HCT116 (cell line): ENCODE measurements at regions not wholly inside any gene's neighbourhood (a gene's known extent, or its start where the extent isn't known, plus 50 kb on each side); places are given as distances from the start of the nearest gene placed in this dataset.

Experiments
- ATAC-seq: fragments of 200-7000 bp; cut with Tn5 transposase; 2 replicates; pipeline ENCODE4 v1.9.1; 2020; ENCODE audit warnings: mild to moderate bottlenecking, moderate library complexity
- BruUV-seq: library from RNA; stranded (reverse); fragments of 400-500 nt; replicated peaks from 2 replicates; lab custom pipeline; 2021; lab: Mats Ljungman, UMichigan
- CTCF ChIA-PET: fragments of 300-600 bp; sonication (Branson Sonifier 250); formaldehyde crosslinking; loops from one replicate; lab custom pipeline; 2021; ENCODE audit warnings: antibody characterized with exemption; lab: Charles Lee
- POLR2A ChIA-PET: fragments of 300-600, 350-600 bp; sonication (Branson Sonifier 250); formaldehyde crosslinking; loops from one replicate; lab custom pipeline; 2021; ENCODE audit warnings: antibody characterized with exemption; lab: Charles Lee
- RAD21 ChIA-PET, 2 experiments: fragments of 300-600 bp; sonication (Branson Sonifier 250); formaldehyde crosslinking; loops; one replicate each; lab custom pipeline; 2023; ENCODE audit warnings: low total read pairs in 2 of 2; ENCODE audit not compliant: uncharacterized antibody in 2 of 2, unreplicated experiment in 2 of 2, low non-redundant PET in 1 of 2; lab: Charles Lee
- DNase-seq: peaks from one replicate; pipeline ENCODE4 v3.0.0-alpha.2; 2010; ENCODE audit warnings: low read depth, low spot score
- H2AFZ ChIP-seq: fragments of 200-600 bp; shearing (Covaris generic), sonication (generic); 2 replicates; pipeline ENCODE4 v1.6.1; 2017; ENCODE audit warnings: low read depth, mixed run types, mixed read lengths, antibody characterized with exemption, low read length; ENCODE audit not compliant: poor library complexity, severe bottlenecking
- H3K27ac ChIP-seq: 2 replicates; pipeline ENCODE4 v1.5.1; 2012; ENCODE audit warnings: low read depth, low read length
- H3K27me3 ChIP-seq: fragments of 200-600 bp; sonication (generic); 2 replicates; pipeline ENCODE4 v1.6.1; 2016; ENCODE audit warnings: mixed run types, low read length, mixed read lengths; ENCODE audit not compliant: insufficient read depth
- H3K36me3 ChIP-seq, 2 experiments: fragments of 200-500 bp in 1 of 2; fragments of 200-600 bp in 1 of 2; sonication (Bioruptor generic) in 1 of 2; sonication (generic) in 1 of 2; 2 replicates each; pipeline versions ENCODE4 v1.5.1 to v1.6.1; 2014 to 2016; ENCODE audit warnings: low read length in 2 of 2, inconsistent platforms in 1 of 2, mixed read lengths in 1 of 2, mixed run types in 1 of 2; ENCODE audit not compliant: insufficient read depth in 2 of 2, control insufficient read depth in 1 of 2
- H3K4me1 ChIP-seq, 2 experiments: fragments of 200-600 bp in 1 of 2; sonication (generic) in 1 of 2; 2 replicates each; pipeline versions ENCODE4 v1.5.1 to v1.6.1; 2012 to 2017; ENCODE audit warnings: low read length in 2 of 2, inconsistent platforms in 1 of 2, mild to moderate bottlenecking in 1 of 2, mixed read lengths in 1 of 2, mixed run types in 1 of 2, moderate library complexity in 1 of 2; ENCODE audit not compliant: insufficient read depth in 2 of 2, control insufficient read depth in 1 of 2
- H3K4me2 ChIP-seq: fragments of 200-600 bp; sonication (generic); 2 replicates; pipeline ENCODE4 v1.6.1; 2017; ENCODE audit warnings: mixed run types, low read length, mixed read lengths
- H3K4me3 ChIP-seq, 2 experiments: fragments of 200-600 bp in 1 of 2; sonication (generic) in 1 of 2; replicated peaks in 1 of 2; 2 replicates each; pipeline ENCODE4 v1.5.1; 2011 to 2016; ENCODE audit warnings: low read length in 2 of 2, control low read depth in 1 of 2, low read depth in 1 of 2, mild to moderate bottlenecking in 1 of 2, mixed read lengths in 1 of 2, mixed run types in 1 of 2
- H3K79me2 ChIP-seq: fragments of 200-600 bp; sonication (generic); 2 replicates; pipeline ENCODE4 v1.6.1; 2017; ENCODE audit warnings: mild to moderate bottlenecking, mixed run types, low read length, moderate library complexity, mixed read lengths; ENCODE audit not compliant: insufficient read depth
- H3K9ac ChIP-seq: fragments of 200-600 bp; sonication (generic); 2 replicates; pipeline ENCODE4 v1.6.1; 2016; ENCODE audit warnings: low read length, mixed read lengths
- H3K9me2 ChIP-seq: fragments of 200-600 bp; sonication (generic), shearing (Covaris generic); 2 replicates; pipeline ENCODE4 v1.6.1; 2017; ENCODE audit warnings: mixed run types, mild to moderate bottlenecking, moderate library complexity; ENCODE audit not compliant: insufficient read depth
- H3K9me3 ChIP-seq, 2 experiments: fragments of 200-500 bp in 1 of 2; fragments of 200-600 bp in 1 of 2; sonication (Bioruptor generic) in 1 of 2; sonication (generic) in 1 of 2; 2 replicates each; pipeline ENCODE4 v1.6.1; 2014 to 2017; ENCODE audit warnings: low read length in 2 of 2, mixed read lengths in 2 of 2, inconsistent platforms in 1 of 2, low read depth in 1 of 2, mild to moderate bottlenecking in 1 of 2, mixed run types in 1 of 2, moderate library complexity in 1 of 2; ENCODE audit not compliant: control insufficient read depth in 1 of 2, insufficient read depth in 1 of 2
- H4K20me1 ChIP-seq: fragments of 200-600 bp; sonication (generic), shearing (Covaris generic); 2 replicates; pipeline ENCODE4 v1.6.1; 2017; ENCODE audit warnings: mixed run types, mild to moderate bottlenecking, moderate library complexity; ENCODE audit not compliant: insufficient read depth
- ATF3 ChIP-seq: IDR thresholded peaks from 2 replicates; pipeline ENCODE4 v1.6.1; 2012
- CBX3 ChIP-seq: IDR thresholded peaks from 2 replicates; pipeline ENCODE4 v1.6.1; 2012; ENCODE audit warnings: low read depth
- CEBPB ChIP-seq: IDR thresholded peaks from 2 replicates; pipeline ENCODE4 v1.6.1; 2012; ENCODE audit warnings: low read depth
- CTCF ChIP-seq, 3 experiments: fragments of 200-600 bp in 1 of 3; sonication (generic) in 1 of 3; IDR thresholded peaks in 2 of 3; conservative IDR thresholded peaks in 1 of 3; 2 replicates each; pipeline ENCODE4 v1.5.1; 2012 to 2017; ENCODE audit warnings: low read depth in 2 of 3, low read length in 2 of 3, antibody characterized with exemption in 1 of 3, borderline replicate concordance in 1 of 3, control low read depth in 1 of 3, mild to moderate bottlenecking in 1 of 3, mixed read lengths in 1 of 3, mixed run types in 1 of 3, moderate library complexity in 1 of 3; ENCODE audit not compliant: insufficient read depth in 1 of 3
- EGR1 ChIP-seq: IDR thresholded peaks from 2 replicates; pipeline ENCODE4 v1.6.1; 2012; ENCODE audit warnings: low read depth
- ELF1 ChIP-seq: IDR thresholded peaks from 2 replicates; pipeline ENCODE4 v1.6.1; 2012; ENCODE audit warnings: low read depth, borderline replicate concordance
- EZH2phosphoT487 ChIP-seq: fragments of 200-600 bp; IDR thresholded peaks from 2 replicates; pipeline ENCODE4 v1.6.1; 2018; ENCODE audit warnings: antibody characterized with exemption, borderline replicate concordance
- FOSL1 ChIP-seq: IDR thresholded peaks from 2 replicates; pipeline ENCODE4 v1.6.1; 2012; ENCODE audit warnings: low read depth
- JUND ChIP-seq: IDR thresholded peaks from 2 replicates; pipeline ENCODE4 v1.6.1; 2012
- POLR2A ChIP-seq: IDR thresholded peaks from 2 replicates; pipeline ENCODE4 v1.7.0; 2011; ENCODE audit warnings: borderline replicate concordance; ENCODE audit not compliant: insufficient read depth, insufficient read length; ENCODE audit errors: extremely low read depth
- RAD21 ChIP-seq: IDR thresholded peaks from 2 replicates; pipeline ENCODE4 v1.6.1; 2012; ENCODE audit warnings: low read depth, mild to moderate bottlenecking
- SP1 ChIP-seq: IDR thresholded peaks from 2 replicates; pipeline ENCODE4 v1.6.1; 2012; ENCODE audit warnings: low read depth
- SRF ChIP-seq: IDR thresholded peaks from 2 replicates; pipeline ENCODE4 v1.6.1; 2012; ENCODE audit warnings: low read depth
- TCF7L2 ChIP-seq: IDR thresholded peaks from 2 replicates; pipeline ENCODE4 v1.7.0; 2011; ENCODE audit warnings: borderline replicate concordance, inconsistent platforms; ENCODE audit not compliant: insufficient read depth, insufficient read length; ENCODE audit errors: extremely low read depth
- YY1 ChIP-seq: IDR thresholded peaks from 2 replicates; pipeline ENCODE4 v1.6.1; 2011; ENCODE audit warnings: low read length, low read depth, moderate library complexity, mild to moderate bottlenecking; ENCODE audit not compliant: insufficient replicate concordance; ENCODE audit errors: extremely low read depth
- ZFX ChIP-seq: fragments of 450-650 bp; IDR thresholded peaks from 2 replicates; pipeline ENCODE4 v1.6.1; 2017
- ZNF274 ChIP-seq: fragments of 200-500 bp; sonication (Bioruptor generic); IDR thresholded peaks from 2 replicates; pipeline ENCODE4 v1.6.1; 2014; ENCODE audit warnings: mild to moderate bottlenecking, low read depth, low read length, inconsistent platforms
- intact Hi-C: fragments of 100-400 bp; cut with micrococcal nuclease; formaldehyde crosslinking; loops from 2 replicates; pipeline ENCODE4 v1.10.0; 2022
- TF ChIP-seq, protein P1 (sequence below): IDR thresholded peaks from 2 replicates; pipeline ENCODE4 v1.6.1; 2012
- TF ChIP-seq, protein P2 (sequence below): IDR thresholded peaks from 2 replicates; pipeline ENCODE4 v1.6.1; 2011; ENCODE audit warnings: mild to moderate bottlenecking, low read length, moderate library complexity; ENCODE audit not compliant: insufficient replicate concordance; ENCODE audit errors: extremely low read depth
- TF ChIP-seq, protein P3 (sequence below): IDR thresholded peaks from 2 replicates; pipeline ENCODE4 v1.6.1; 2012; ENCODE audit warnings: low read depth

DNA sequence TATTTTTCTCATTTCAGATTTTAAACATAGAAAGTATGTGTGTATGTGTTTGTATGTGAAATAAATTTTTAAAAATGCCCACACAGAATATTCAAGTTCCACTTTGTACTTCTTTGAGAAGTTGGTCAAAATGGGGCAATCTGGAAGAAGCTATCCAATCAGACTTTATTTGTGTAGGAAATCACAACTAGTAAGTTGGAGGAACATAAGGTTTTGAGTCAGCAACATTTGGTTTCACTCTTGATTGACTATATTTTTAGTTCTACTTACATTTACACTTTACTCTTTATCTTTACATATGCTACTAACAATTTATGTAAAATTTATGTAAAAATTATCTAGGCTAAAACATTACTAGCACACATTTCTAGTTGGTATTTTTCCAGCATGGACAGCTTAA, 128.1 kb downstream of the ATXN7L3B start:
- Histone ChIP-seq H2AFZ (no peak overlapping the region), H3K9ac (no peak overlapping the region), H3K79me2 (no peaks in the 10 kb centered on the region), H3K4me3 (no peak overlapping the region), H3K27me3 (no peaks in the 10 kb centered on the region), H3K4me1 (no peaks in the 10 kb centered on the region), H3K9me2 (no peaks in the 10 kb centered on the region), H3K27ac (no peak overlapping the region), H3K36me3 (no peaks in the 10 kb centered on the region), H4K20me1 (no peaks in the 10 kb centered on the region), H3K4me2 (no peak overlapping the region), H3K9me3 (no peaks in the 10 kb centered on the region)
- TF ChIP-seq FOSL1 (no peak), SRF (no peak), POLR2A (no peak), ZNF274 (no peak), EZH2phosphoT487 (no peak), JUND (no peak), EGR1 (no peak), TCF7L2 (no peak), CEBPB (no peak), ELF1 (no peak), CBX3 (no peak), YY1 (no peak), SP1 (no peak), CTCF (IDR thresholded peaks at IDR 0.05 in 2 of 3, conservative IDR thresholded peaks at IDR 0.05 in 1 of 3; ENCODE audit: borderline replicate concordance in 1 of 3, insufficient read depth in 1 of 3, low read depth in 2 of 3, low read length in 2 of 3) (no peak), ZFX (no peak), ATF3 (no peak), RAD21 (no peak)
- TF ChIP-seq, protein P1, sequence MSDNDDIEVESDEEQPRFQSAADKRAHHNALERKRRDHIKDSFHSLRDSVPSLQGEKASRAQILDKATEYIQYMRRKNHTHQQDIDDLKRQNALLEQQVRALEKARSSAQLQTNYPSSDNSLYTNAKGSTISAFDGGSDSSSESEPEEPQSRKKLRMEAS, result no peak
- TF ChIP-seq, protein P2, sequence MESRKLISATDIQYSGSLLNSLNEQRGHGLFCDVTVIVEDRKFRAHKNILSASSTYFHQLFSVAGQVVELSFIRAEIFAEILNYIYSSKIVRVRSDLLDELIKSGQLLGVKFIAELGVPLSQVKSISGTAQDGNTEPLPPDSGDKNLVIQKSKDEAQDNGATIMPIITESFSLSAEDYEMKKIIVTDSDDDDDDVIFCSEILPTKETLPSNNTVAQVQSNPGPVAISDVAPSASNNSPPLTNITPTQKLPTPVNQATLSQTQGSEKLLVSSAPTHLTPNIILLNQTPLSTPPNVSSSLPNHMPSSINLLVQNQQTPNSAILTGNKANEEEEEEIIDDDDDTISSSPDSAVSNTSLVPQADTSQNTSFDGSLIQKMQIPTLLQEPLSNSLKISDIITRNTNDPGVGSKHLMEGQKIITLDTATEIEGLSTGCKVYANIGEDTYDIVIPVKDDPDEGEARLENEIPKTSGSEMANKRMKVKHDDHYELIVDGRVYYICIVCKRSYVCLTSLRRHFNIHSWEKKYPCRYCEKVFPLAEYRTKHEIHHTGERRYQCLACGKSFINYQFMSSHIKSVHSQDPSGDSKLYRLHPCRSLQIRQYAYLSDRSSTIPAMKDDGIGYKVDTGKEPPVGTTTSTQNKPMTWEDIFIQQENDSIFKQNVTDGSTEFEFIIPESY, result no peak
- TF ChIP-seq, protein P3, sequence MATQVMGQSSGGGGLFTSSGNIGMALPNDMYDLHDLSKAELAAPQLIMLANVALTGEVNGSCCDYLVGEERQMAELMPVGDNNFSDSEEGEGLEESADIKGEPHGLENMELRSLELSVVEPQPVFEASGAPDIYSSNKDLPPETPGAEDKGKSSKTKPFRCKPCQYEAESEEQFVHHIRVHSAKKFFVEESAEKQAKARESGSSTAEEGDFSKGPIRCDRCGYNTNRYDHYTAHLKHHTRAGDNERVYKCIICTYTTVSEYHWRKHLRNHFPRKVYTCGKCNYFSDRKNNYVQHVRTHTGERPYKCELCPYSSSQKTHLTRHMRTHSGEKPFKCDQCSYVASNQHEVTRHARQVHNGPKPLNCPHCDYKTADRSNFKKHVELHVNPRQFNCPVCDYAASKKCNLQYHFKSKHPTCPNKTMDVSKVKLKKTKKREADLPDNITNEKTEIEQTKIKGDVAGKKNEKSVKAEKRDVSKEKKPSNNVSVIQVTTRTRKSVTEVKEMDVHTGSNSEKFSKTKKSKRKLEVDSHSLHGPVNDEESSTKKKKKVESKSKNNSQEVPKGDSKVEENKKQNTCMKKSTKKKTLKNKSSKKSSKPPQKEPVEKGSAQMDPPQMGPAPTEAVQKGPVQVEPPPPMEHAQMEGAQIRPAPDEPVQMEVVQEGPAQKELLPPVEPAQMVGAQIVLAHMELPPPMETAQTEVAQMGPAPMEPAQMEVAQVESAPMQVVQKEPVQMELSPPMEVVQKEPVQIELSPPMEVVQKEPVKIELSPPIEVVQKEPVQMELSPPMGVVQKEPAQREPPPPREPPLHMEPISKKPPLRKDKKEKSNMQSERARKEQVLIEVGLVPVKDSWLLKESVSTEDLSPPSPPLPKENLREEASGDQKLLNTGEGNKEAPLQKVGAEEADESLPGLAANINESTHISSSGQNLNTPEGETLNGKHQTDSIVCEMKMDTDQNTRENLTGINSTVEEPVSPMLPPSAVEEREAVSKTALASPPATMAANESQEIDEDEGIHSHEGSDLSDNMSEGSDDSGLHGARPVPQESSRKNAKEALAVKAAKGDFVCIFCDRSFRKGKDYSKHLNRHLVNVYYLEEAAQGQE, result no peak
- intact Hi-C loops, result no loop called here
- POLR2A ChIA-PET, result no interaction called here
- BruUV-seq, result no TSS peak
- ATAC-seq (no peak), DNase-seq (no peak)
- RAD21 ChIA-PET, result no interaction called here
- CTCF ChIA-PET, result interaction anchor here (1.5 kb wide), 1 partner anchor 19 kb away, joined by 3 read pairs; no protein-coding TSS in a partner anchor
